ENCODE measurements at regions not wholly inside any gene's neighbourhood (a gene's known extent, or its start where the extent isn't known, plus 50 kb on each side); places are given as distances from the start of the nearest gene placed in this dataset.
"Not testable (repeated sequence)": the region's sequence is repeated elsewhere in the genome, so short reads cannot be mapped to it uniquely, and the experiment has no call there.

DNA sequence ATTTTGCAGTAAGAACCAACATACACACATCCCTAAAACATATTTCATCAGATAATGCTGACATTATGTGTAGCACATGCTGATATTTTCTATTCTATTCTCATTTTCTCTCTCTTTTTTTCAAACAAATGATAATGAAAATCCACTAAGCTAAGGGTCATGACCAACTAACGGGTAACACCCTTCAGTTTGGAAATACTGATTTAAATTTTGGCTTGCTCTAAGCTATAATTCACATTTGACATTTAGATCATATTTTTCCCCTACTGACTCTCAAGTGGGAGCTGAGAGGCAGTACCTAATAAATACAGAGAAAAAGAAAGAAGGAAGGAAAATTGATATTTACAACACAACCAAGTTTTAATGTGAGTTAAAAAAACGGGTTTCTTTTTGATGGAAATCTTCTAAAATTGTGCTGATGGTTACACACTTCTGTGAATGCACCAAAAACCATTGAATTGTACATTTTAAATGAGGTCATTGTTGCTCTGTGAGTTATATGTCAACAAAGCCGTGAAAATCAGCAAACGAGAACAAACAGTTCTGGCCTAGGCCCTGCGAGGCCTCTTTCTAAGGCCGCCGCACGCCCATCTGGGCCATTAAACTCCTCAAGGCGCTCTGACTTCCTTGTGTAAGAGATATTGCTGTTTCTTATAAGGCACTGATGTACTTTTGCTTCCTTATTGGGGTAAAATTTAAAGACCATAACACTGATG lies 124.2 kb downstream of the GALR1 start:
- no peak for DNase-seq (ENCODE audit: low read depth)

GRCh38 chr18:77374446-77374805 lies 124.8 kb downstream of the GALR1 start:
- DNase-seq (ENCODE audit: low read depth) = no peak

- no peak for DNase-seq (ENCODE audit: low read depth)
Measured at GRCh38 chr18:77376043-77376732, 126.5 kb downstream of the GALR1 start.

DNA sequence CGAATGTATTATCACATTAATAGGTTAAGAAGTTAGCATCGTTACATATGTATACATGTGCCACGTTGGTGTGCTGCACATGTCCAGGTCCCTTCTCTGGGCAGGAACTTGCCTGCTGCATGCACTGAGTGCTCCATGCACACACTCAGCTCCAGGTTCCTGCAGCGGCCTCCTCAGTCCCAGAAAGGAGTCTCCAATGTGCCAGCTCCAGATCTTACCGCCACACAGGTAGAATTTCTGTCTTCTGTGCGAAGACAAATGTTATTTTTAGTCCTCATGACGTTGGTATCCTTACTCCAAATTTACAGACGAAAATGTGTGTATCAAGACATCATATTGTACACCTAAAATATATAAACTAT lies 127.1 kb downstream of the GALR1 start:
- no peak for DNase-seq (ENCODE audit: low read depth)

GRCh38 chr18:77377813-77378212 lies 128.2 kb downstream of the GALR1 start:
- DNase-seq (ENCODE audit: low read depth) = no peak

GRCh38 chr18:77379976-77380509 lies 130.4 kb downstream of the GALR1 start:
- no peak for DNase-seq (ENCODE audit: low read depth)

GRCh38 chr18:77380695-77381094 lies 131.0 kb downstream of the GALR1 start:
- DNase-seq (ENCODE audit: low read depth) = no peak

DNA sequence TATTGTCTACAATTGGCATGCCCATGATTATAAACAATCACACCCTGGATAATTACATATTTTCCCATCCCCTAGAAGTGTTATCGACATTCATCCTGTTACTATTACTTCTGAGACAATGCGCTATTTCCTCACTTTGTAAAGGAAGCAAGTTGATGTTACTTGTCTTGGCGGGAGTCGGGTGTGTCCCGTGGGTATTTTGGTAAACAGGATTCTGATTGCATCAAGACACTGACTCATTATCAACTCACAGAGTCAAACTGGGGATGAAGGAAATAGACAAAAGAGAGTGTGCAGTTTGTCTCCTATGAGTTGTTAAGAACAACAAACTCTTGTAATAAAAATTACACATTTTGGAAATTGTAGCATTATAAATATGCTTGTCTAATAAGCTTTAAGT lies 142.7 kb downstream of the GALR1 start:
- no peak for DNase-seq (ENCODE audit: low read depth)

GRCh38 chr18:77393519-77393918 lies 143.9 kb downstream of the GALR1 start:
- DNase-seq (ENCODE audit: low read depth) = no peak

GRCh38 chr18:77395953-77396352 lies 146.3 kb downstream of the GALR1 start:
- no peak for DNase-seq (ENCODE audit: low read depth)

GRCh38 chr18:77397056-77397455 lies 147.4 kb downstream of the GALR1 start:
- DNase-seq (ENCODE audit: low read depth) = no peak

- no peak for DNase-seq (ENCODE audit: low read depth)
Measured at GRCh38 chr18:77397617-77398016, 148.0 kb downstream of the GALR1 start.

DNA sequence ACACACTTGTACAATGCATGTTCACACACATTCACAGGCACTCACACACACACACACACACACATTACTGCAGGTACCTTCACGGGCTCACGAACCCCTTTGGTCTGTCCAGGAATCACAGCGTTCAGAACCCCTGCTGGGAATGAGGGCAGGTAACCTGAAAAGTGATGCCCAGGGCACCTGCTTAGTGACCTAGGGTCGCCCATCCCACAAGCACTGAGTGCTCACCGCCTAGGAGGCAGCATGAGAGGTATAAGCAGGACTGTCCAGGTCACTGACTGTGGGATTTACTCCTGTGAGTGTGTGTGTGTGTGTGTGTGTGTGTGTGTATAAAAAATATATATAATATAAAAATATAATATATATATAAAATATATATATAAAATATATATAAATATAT lies 150.9 kb downstream of the GALR1 start:
- DNase-seq (ENCODE audit: low read depth) = no peak

DNA sequence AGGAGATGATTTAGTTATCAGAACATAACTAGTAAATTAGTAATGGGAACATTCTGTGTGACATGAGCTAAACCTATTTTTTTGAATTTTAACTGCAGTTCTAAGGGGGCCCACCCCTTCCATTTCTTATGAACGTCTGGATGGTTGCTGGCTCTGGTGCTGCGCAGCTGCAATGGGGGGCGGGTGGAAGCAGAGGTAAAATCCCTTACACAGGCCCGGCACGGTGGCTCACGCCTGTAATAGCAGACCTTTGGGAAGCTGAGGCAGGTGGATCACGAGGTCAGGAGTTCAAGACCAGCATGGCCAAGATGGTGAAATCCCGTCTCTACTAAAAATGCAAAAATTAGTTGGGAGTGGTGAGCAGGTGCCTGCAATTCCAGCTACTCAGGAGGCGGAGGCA lies 151.5 kb downstream of the GALR1 start:
- DNase-seq (ENCODE audit: low read depth) = no peak

DNA sequence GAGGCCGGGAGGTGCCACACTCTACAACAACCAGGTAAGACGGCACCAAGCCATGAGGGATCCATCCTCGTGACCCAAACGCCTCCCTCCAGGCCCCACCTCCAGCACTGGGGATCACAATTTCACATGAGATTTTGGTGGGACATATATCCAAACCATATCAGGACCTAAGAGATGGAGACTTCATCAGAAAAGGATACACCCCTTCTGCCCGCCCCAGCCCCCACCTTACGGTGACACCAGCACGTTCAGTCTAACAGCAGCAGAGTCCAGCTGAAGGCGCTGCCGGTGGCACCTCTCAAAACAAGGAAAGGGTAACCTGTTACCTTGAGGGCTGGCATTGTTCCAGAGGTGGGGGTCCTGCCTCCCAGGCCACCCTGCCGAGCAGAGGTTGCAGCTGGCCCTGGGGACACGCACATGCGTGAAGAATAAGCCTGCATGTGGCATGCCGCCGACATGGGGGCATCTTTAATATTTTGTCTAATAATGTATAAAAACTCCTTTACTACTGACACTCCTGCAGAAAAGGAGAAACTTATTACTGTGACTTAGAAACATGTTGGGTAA lies 154.4 kb downstream of the GALR1 start:
- DNase-seq (ENCODE audit: low read depth) = no peak

GRCh38 chr18:77405096-77405495 lies 155.4 kb downstream of the GALR1 start:
- DNase-seq (ENCODE audit: low read depth) = no peak

GRCh38 chr18:77407733-77408132 lies 158.1 kb downstream of the GALR1 start:
- DNase-seq (ENCODE audit: low read depth) = no peak

DNA sequence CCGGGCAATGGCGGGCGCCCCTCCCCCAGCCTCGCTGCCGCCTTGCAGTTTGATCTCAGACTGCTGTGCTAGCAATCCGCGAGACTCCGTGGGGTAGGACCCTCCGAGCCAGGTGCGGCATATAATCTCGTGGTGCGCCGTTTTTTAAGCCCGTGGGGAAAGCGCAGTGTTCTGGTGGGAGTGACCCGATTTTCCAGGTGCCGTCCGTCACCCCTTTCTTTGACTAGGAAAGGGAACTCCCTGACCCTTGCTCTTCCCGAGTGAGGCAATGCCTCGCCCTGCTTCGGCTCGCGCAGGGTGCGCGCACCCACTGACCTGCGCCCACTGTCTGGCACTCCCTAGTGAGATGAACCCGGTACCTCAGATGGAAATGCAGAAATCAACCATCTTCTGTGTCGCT lies 171.9 kb downstream of the GALR1 start:
- not testable (repeated sequence) for DNase-seq (ENCODE audit: low read depth)

GRCh38 chr18:77422974-77423867 lies 173.6 kb downstream of the GALR1 start:
- DNase-seq (ENCODE audit: low read depth) = no peak

GRCh38 chr18:77433076-77433475 lies 183.4 kb downstream of the GALR1 start:
- no peak for DNase-seq (ENCODE audit: low read depth)

DNA sequence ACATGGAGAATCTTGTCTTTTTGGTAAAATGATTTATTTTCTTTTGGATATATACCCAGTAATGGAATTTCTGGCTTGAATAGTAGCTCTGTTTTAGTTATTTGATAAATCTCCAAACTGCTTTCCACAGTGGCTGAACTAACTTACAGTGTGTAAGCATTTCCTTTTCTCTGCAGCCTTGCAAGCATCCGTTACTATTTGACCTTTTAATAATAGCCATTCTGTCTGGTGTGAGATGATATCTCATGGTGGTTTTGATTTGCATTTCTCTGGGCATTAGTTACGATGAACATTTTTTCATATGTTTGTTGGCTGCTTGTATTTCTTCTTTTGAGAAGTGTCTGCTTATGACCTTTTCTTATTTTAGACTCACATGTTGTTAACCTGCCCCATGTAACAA lies 190.2 kb downstream of the GALR1 start:
- no peak for DNase-seq (ENCODE audit: low read depth)

- no peak for DNase-seq (ENCODE audit: low read depth)
Measured at GRCh38 chr18:77442393-77442792, 192.7 kb downstream of the GALR1 start.

Data from CMK (cell line).